ENCODE measurements at regions not wholly inside any gene's neighbourhood (a gene's known extent, or its start where the extent isn't known, plus 50 kb on each side); places are given as distances from the start of the nearest gene placed in this dataset.
A peak's percentile ranks its signal among the peaks of the same experiment; 100 is the strongest.

DNA sequence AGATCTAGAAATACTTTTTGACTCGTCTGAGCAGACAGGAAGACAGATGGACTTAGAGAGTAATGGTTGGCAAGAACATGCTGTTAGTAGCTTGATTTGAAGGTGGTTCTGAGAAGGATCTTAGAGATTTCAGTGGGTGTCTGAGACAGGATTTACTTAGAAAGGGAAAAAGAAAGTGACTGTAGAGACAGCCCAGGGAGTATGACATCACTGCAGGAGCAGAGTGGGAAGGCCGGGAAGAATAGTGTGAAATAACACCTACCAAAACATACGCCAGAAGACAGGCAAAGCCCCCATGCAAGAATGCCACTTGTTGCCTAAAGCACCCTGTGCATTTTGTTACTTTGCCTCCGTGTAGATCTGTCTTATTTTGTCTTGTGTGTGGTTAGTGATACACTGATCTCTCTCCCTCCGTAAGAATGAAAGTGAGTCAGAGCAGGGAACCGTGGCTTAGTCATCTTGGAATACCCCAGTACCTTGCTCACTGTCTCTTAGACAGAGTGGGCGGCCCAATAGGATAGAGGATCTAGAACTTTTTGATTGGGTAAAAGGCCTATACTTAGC is 161.3 kb upstream of the IFNG-AS1 start:
- peak overlapping the region in 1 of 2 experiments; percentile 84 for H3K18ac ChIP-seq (ENCODE audit: low read depth in 1 of 2, low read length in 2 of 2)
- H4K8ac ChIP-seq (ENCODE audit: low read length): peak overlapping the region; percentile 8
- peak overlapping the region; percentile 89 for H3K27ac ChIP-seq (ENCODE audit: low read length, poor library complexity, severe bottlenecking)
- peak overlapping the region in 1 of 2 experiments; percentile 81 for H3K4me3 ChIP-seq (ENCODE audit: insufficient read depth in 1 of 2, low read depth in 1 of 2, low read length in 2 of 2)
- WGBS: under 1% methylated on average over 4 of the region's 7 CpGs
- H2BK5ac ChIP-seq (ENCODE audit: low read depth, low read length, poor library complexity, severe bottlenecking): no peak overlapping the region
- H3K79me1 ChIP-seq (replicated peaks; ENCODE audit: low read length, poor library complexity, severe bottlenecking): no peaks in the 10 kb centered on the region
- H3K14ac ChIP-seq (ENCODE audit: low read length in 2 of 2): no peak overlapping the region
- H2AFZ ChIP-seq (ENCODE audit: low read depth, low read length): peak overlapping the region; percentile 46
- peak overlapping the region; percentile 97 for H3K9ac ChIP-seq (ENCODE audit: low read length)
- no peak overlapping the region for H2AK5ac ChIP-seq (ENCODE audit: low read length, severe bottlenecking)
- H3K27me3 ChIP-seq (ENCODE audit: control insufficient read depth in 1 of 2, insufficient read depth in 1 of 2, low read length in 2 of 2): no peaks in the 10 kb centered on the region
- no peak overlapping the region for H2BK15ac ChIP-seq (ENCODE audit: low read depth, poor library complexity, severe bottlenecking)
- H2BK12ac ChIP-seq (ENCODE audit: low read length in 2 of 2): no peak overlapping the region
- peak overlapping the region; percentile 64 for H3K4me2 ChIP-seq (ENCODE audit: low read length, poor library complexity, severe bottlenecking)
- peak; percentile 99 for DNase-seq
- H3K23ac ChIP-seq (ENCODE audit: low read length in 2 of 2): no peak overlapping the region
- H2BK120ac ChIP-seq (ENCODE audit: low read depth, low read length): no peak overlapping the region
- H4K91ac ChIP-seq (ENCODE audit: low read length): no peak overlapping the region
- no peak overlapping the region for H3K4ac ChIP-seq (ENCODE audit: low read depth in 1 of 2, low read length in 2 of 2)
- no peaks in the 10 kb centered on the region for H3K36me3 ChIP-seq (ENCODE audit: control insufficient read depth in 1 of 2, insufficient read depth in 2 of 2, low read depth in 1 of 2, low read length in 2 of 2)
- no peaks in the 10 kb centered on the region for H3K4me1 ChIP-seq (ENCODE audit: control insufficient read depth, insufficient read depth, low read depth, low read length)
- H3K9me3 ChIP-seq (ENCODE audit: control insufficient read depth, low read length): no peaks in the 10 kb centered on the region

- no peak overlapping the region for H2BK120ac ChIP-seq (ENCODE audit: low read depth, low read length)
- H3K4me1 ChIP-seq (ENCODE audit: control insufficient read depth, insufficient read depth, low read depth, low read length): no peaks in the 10 kb centered on the region
- H3K18ac ChIP-seq (ENCODE audit: low read depth in 1 of 2, low read length in 2 of 2): no peak overlapping the region
- H2BK5ac ChIP-seq (ENCODE audit: low read depth, low read length, poor library complexity, severe bottlenecking): no peak overlapping the region
- H3K27me3 ChIP-seq (ENCODE audit: control insufficient read depth in 1 of 2, insufficient read depth in 1 of 2, low read length in 2 of 2): no peaks in the 10 kb centered on the region
- WGBS: 98% methylated on average over 3 of the region's 4 CpGs
- H4K91ac ChIP-seq (ENCODE audit: low read length): no peak overlapping the region
- H2AFZ ChIP-seq (ENCODE audit: low read depth, low read length): no peak overlapping the region
- H3K9me3 ChIP-seq (ENCODE audit: control insufficient read depth, low read length): no peaks in the 10 kb centered on the region
- no peaks in the 10 kb centered on the region for H3K79me1 ChIP-seq (replicated peaks; ENCODE audit: low read length, poor library complexity, severe bottlenecking)
- no peak overlapping the region for H3K23ac ChIP-seq (ENCODE audit: low read length in 2 of 2)
- H4K8ac ChIP-seq (ENCODE audit: low read length): no peak overlapping the region
- no peak for DNase-seq
- no peak overlapping the region for H2AK5ac ChIP-seq (ENCODE audit: low read length, severe bottlenecking)
- no peak overlapping the region for H3K4ac ChIP-seq (ENCODE audit: low read depth in 1 of 2, low read length in 2 of 2)
- no peak overlapping the region for H2BK12ac ChIP-seq (ENCODE audit: low read length in 2 of 2)
- H3K27ac ChIP-seq (ENCODE audit: low read length, poor library complexity, severe bottlenecking): no peak overlapping the region
- H2BK15ac ChIP-seq (ENCODE audit: low read depth, poor library complexity, severe bottlenecking): no peak overlapping the region
- no peaks in the 10 kb centered on the region for H3K36me3 ChIP-seq (ENCODE audit: control insufficient read depth in 1 of 2, insufficient read depth in 2 of 2, low read depth in 1 of 2, low read length in 2 of 2)
- H3K4me2 ChIP-seq (ENCODE audit: low read length, poor library complexity, severe bottlenecking): no peak overlapping the region
- no peak overlapping the region for H3K4me3 ChIP-seq (ENCODE audit: insufficient read depth in 1 of 2, low read depth in 1 of 2, low read length in 2 of 2)
- H3K9ac ChIP-seq (ENCODE audit: low read length): no peak overlapping the region
- no peak overlapping the region for H3K14ac ChIP-seq (ENCODE audit: low read length in 2 of 2)
Observed at GRCh38 chr12:67829896-67830295, 159.4 kb upstream of the IFNG-AS1 start.

DNA sequence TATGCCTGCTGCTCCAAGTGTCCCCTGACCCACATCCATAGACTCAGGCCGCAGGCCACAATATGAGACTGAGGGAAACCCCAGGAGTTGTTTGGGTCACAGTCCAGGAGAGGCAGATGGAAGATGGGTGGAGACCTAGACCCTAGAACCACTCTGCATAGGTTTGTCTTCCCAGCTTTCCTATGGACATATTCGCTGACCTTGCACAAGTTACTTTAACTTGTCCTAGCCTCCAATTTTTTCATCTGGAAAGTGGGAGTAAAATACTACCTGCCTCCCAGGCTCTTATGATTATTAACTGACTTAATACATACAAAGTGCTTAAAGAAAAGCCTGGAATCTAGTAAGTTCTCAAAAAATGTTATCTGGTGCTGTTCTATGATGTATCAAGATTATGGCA is 157.1 kb upstream of the IFNG-AS1 start:
- Histone ChIP-seq H3K27me3 (ENCODE audit: control insufficient read depth in 1 of 2, insufficient read depth in 1 of 2, low read length in 2 of 2) (no peaks in the 10 kb centered on the region), H2BK15ac (ENCODE audit: low read depth, poor library complexity, severe bottlenecking) (no peak overlapping the region), H3K4me2 (ENCODE audit: low read length, poor library complexity, severe bottlenecking) (no peak overlapping the region)

GRCh38 chr12:67833602-67834001 is 155.6 kb upstream of the IFNG-AS1 start:
- no peak overlapping the region for H3K4me2 ChIP-seq (ENCODE audit: low read length, poor library complexity, severe bottlenecking)
- H3K4me3 ChIP-seq (ENCODE audit: insufficient read depth in 1 of 2, low read depth in 1 of 2, low read length in 2 of 2): no peak overlapping the region
- no peaks in the 10 kb centered on the region for H3K27me3 ChIP-seq (ENCODE audit: control insufficient read depth in 1 of 2, insufficient read depth in 1 of 2, low read length in 2 of 2)
- no peak for DNase-seq
- no peak overlapping the region for H2BK120ac ChIP-seq (ENCODE audit: low read depth, low read length)
- no peaks in the 10 kb centered on the region for H3K4me1 ChIP-seq (ENCODE audit: control insufficient read depth, insufficient read depth, low read depth, low read length)
- H2BK15ac ChIP-seq (ENCODE audit: low read depth, poor library complexity, severe bottlenecking): no peak overlapping the region
- peak overlapping the region in 1 of 2 experiments; percentile 55 for H3K14ac ChIP-seq (ENCODE audit: low read length in 2 of 2)
- no peaks in the 10 kb centered on the region for H3K36me3 ChIP-seq (ENCODE audit: control insufficient read depth in 1 of 2, insufficient read depth in 2 of 2, low read depth in 1 of 2, low read length in 2 of 2)
- no peak overlapping the region for H3K27ac ChIP-seq (ENCODE audit: low read length, poor library complexity, severe bottlenecking)
- H2BK5ac ChIP-seq (ENCODE audit: low read depth, low read length, poor library complexity, severe bottlenecking): no peak overlapping the region
- peaks cover 4% of the 10 kb centered on the region for H3K9me3 ChIP-seq (ENCODE audit: control insufficient read depth, low read length)
- no peak overlapping the region for H4K91ac ChIP-seq (ENCODE audit: low read length)
- H2BK12ac ChIP-seq (ENCODE audit: low read length in 2 of 2): no peak overlapping the region
- H3K4ac ChIP-seq (ENCODE audit: low read depth in 1 of 2, low read length in 2 of 2): no peak overlapping the region
- no peak overlapping the region for H2AK5ac ChIP-seq (ENCODE audit: low read length, severe bottlenecking)
- no peak overlapping the region for H2AFZ ChIP-seq (ENCODE audit: low read depth, low read length)
- 94% methylated on average over 4 of the region's 5 CpGs for WGBS
- no peak overlapping the region for H3K18ac ChIP-seq (ENCODE audit: low read depth in 1 of 2, low read length in 2 of 2)
- H4K8ac ChIP-seq (ENCODE audit: low read length): no peak overlapping the region
- H3K9ac ChIP-seq (ENCODE audit: low read length): no peak overlapping the region
- H3K79me1 ChIP-seq (replicated peaks; ENCODE audit: low read length, poor library complexity, severe bottlenecking): no peaks in the 10 kb centered on the region
- no peak overlapping the region for H3K23ac ChIP-seq (ENCODE audit: low read length in 2 of 2)

More for the DNA sequence above, 157.1 kb upstream of the IFNG-AS1 start:
- H3K23ac ChIP-seq (ENCODE audit: low read length in 2 of 2): no peak overlapping the region
- H2AFZ ChIP-seq (ENCODE audit: low read depth, low read length): no peak overlapping the region
- no peak overlapping the region for H3K4ac ChIP-seq (ENCODE audit: low read depth in 1 of 2, low read length in 2 of 2)
- no peak for DNase-seq
- no peak overlapping the region for H3K27ac ChIP-seq (ENCODE audit: low read length, poor library complexity, severe bottlenecking)
- no peaks in the 10 kb centered on the region for H3K9me3 ChIP-seq (ENCODE audit: control insufficient read depth, low read length)
- no peak overlapping the region for H3K9ac ChIP-seq (ENCODE audit: low read length)
- no peak overlapping the region for H3K14ac ChIP-seq (ENCODE audit: low read length in 2 of 2)
- no peak overlapping the region for H3K4me3 ChIP-seq (ENCODE audit: insufficient read depth in 1 of 2, low read depth in 1 of 2, low read length in 2 of 2)
- H4K8ac ChIP-seq (ENCODE audit: low read length): no peak overlapping the region
- no peak overlapping the region for H2BK5ac ChIP-seq (ENCODE audit: low read depth, low read length, poor library complexity, severe bottlenecking)
- H3K18ac ChIP-seq (ENCODE audit: low read depth in 1 of 2, low read length in 2 of 2): no peak overlapping the region
- WGBS: 100% methylated on average over 1 of the region's 2 CpGs
- no peak overlapping the region for H2BK120ac ChIP-seq (ENCODE audit: low read depth, low read length)
- H3K4me1 ChIP-seq (ENCODE audit: control insufficient read depth, insufficient read depth, low read depth, low read length): no peaks in the 10 kb centered on the region
- H2BK12ac ChIP-seq (ENCODE audit: low read length in 2 of 2): no peak overlapping the region
- H4K91ac ChIP-seq (ENCODE audit: low read length): no peak overlapping the region
- no peaks in the 10 kb centered on the region for H3K36me3 ChIP-seq (ENCODE audit: control insufficient read depth in 1 of 2, insufficient read depth in 2 of 2, low read depth in 1 of 2, low read length in 2 of 2)
- no peaks in the 10 kb centered on the region for H3K79me1 ChIP-seq (replicated peaks; ENCODE audit: low read length, poor library complexity, severe bottlenecking)
- H2AK5ac ChIP-seq (ENCODE audit: low read length, severe bottlenecking): no peak overlapping the region

All from mesenchymal stem cell (in vitro differentiated cells and primary cell).